Astrocyte (in vitro differentiated cells and primary cell): ENCODE measurements at regions not wholly inside any gene's neighbourhood (a gene's known extent, or its start where the extent isn't known, plus 50 kb on each side); places are given as distances from the start of the nearest gene placed in this dataset.

Experiments
- EZH2 ChIP-seq: IDR thresholded peaks from 2 replicates; pipeline ENCODE4 v1.6.1; 2012; ENCODE audit warnings: mild to moderate bottlenecking, low read length, inconsistent platforms; ENCODE audit not compliant: insufficient read depth
- TF ChIP-seq, protein P1 (sequence below): IDR thresholded peaks from 2 replicates; pipeline ENCODE4 v1.5.1; 2011; ENCODE audit warnings: low read depth, mild to moderate bottlenecking, inconsistent platforms, low read length, moderate library complexity; ENCODE audit not compliant: insufficient read depth

- TF ChIP-seq, protein P1, sequence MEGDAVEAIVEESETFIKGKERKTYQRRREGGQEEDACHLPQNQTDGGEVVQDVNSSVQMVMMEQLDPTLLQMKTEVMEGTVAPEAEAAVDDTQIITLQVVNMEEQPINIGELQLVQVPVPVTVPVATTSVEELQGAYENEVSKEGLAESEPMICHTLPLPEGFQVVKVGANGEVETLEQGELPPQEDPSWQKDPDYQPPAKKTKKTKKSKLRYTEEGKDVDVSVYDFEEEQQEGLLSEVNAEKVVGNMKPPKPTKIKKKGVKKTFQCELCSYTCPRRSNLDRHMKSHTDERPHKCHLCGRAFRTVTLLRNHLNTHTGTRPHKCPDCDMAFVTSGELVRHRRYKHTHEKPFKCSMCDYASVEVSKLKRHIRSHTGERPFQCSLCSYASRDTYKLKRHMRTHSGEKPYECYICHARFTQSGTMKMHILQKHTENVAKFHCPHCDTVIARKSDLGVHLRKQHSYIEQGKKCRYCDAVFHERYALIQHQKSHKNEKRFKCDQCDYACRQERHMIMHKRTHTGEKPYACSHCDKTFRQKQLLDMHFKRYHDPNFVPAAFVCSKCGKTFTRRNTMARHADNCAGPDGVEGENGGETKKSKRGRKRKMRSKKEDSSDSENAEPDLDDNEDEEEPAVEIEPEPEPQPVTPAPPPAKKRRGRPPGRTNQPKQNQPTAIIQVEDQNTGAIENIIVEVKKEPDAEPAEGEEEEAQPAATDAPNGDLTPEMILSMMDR = peak; percentile 19
- TF ChIP-seq EZH2 = no peak
Measured at GRCh38 chr20:43840382-43841070, 74.1 kb upstream of the TOX2 start.
